ENCODE measurements at regions not wholly inside any gene's neighbourhood (a gene's known extent, or its start where the extent isn't known, plus 50 kb on each side); places are given as distances from the start of the nearest gene placed in this dataset.

DNA sequence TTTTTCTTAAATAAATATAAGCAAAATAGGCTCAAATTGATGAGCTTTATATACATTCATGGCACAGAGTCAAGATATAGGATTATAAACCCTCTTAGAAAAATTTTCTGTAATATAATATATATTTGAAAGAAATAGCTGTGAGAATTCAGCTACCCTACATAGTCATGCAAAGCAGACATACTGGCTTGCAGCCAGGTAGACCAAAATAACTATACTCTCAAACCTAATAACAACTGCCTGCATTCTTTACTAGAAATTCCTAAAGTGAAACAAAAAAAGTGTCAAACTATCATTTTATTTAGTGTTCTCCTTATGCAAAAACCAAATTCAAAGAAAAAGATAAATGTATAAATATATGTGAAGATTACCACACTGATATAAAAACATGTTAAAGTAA is 1390.2 kb downstream of the C4orf33 start:
- Histone ChIP-seq H3K9me3 (ENCODE audit: control insufficient read depth, low read length) (no peaks in the 10 kb centered on the region), H3K4me1 (no peaks in the 10 kb centered on the region), H3K4me2 (ENCODE audit: low read length) (no peak overlapping the region), H3K36me3 (ENCODE audit: control insufficient read depth, insufficient read depth, low read length) (no peaks in the 10 kb centered on the region), H3K79me2 (no peaks in the 10 kb centered on the region), H3K27me3 (ENCODE audit: control insufficient read depth, insufficient read depth, low read length) (no peaks in the 10 kb centered on the region), H3K27ac (no peak overlapping the region), H3K9ac (no peak overlapping the region), H2AFZ (no peak overlapping the region), H3K4me3 (ENCODE audit: low read depth, low read length) (no peak overlapping the region)
- TF ChIP-seq, protein P1, sequence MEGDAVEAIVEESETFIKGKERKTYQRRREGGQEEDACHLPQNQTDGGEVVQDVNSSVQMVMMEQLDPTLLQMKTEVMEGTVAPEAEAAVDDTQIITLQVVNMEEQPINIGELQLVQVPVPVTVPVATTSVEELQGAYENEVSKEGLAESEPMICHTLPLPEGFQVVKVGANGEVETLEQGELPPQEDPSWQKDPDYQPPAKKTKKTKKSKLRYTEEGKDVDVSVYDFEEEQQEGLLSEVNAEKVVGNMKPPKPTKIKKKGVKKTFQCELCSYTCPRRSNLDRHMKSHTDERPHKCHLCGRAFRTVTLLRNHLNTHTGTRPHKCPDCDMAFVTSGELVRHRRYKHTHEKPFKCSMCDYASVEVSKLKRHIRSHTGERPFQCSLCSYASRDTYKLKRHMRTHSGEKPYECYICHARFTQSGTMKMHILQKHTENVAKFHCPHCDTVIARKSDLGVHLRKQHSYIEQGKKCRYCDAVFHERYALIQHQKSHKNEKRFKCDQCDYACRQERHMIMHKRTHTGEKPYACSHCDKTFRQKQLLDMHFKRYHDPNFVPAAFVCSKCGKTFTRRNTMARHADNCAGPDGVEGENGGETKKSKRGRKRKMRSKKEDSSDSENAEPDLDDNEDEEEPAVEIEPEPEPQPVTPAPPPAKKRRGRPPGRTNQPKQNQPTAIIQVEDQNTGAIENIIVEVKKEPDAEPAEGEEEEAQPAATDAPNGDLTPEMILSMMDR (IDR thresholded peaks at IDR 0.05), result no peak

DNA sequence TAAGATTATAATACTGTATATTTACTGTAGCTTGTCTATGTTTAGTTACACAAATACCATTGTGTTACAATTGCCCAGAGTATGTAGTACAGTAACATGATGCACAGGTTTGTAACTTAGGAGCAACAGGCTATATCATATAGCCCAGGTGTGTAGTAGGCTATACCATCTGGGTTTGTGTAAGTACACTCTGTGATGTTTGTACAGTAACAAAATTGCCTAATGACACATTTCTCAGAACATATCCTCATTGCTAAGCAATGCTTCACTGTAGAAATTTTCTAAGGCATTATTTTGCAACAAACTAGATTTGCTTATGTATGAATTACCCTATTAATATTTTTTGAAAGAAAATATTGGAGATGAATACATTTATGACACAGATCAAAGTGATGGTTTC is 1390.9 kb downstream of the C4orf33 start:
- TF ChIP-seq, protein P1 (IDR thresholded peaks at IDR 0.05), result no peak
- Histone ChIP-seq H3K79me2 (no peaks in the 10 kb centered on the region), H2AFZ (no peak overlapping the region), H3K9ac (no peak overlapping the region), H3K36me3 (ENCODE audit: control insufficient read depth, insufficient read depth, low read length) (no peaks in the 10 kb centered on the region), H3K27me3 (ENCODE audit: control insufficient read depth, insufficient read depth, low read length) (no peaks in the 10 kb centered on the region), H3K4me2 (ENCODE audit: low read length) (no peak overlapping the region), H3K4me1 (no peaks in the 10 kb centered on the region), H3K4me3 (ENCODE audit: low read depth, low read length) (no peak overlapping the region), H3K9me3 (ENCODE audit: control insufficient read depth, low read length) (no peaks in the 10 kb centered on the region), H3K27ac (no peak overlapping the region)

DNA sequence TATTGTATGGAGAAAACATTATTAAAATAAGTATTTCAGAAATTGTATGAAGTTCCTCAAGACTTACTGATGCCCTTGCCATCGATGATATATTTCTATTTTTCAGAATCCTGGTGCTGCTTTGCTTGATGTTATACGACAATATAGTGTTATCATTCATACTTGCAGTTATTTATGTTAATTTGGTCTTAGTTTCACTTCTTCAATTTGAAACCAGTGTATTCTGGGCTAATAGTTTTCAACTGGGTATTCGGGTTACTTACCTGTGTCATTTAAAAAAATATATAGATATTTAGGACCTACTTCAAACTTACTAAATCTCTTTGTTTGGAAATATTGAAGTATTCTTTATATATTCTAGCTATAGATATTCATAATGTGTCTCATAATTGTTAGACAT is 1414.7 kb downstream of the C4orf33 start:
- no peak overlapping the region for H3K4me2 ChIP-seq (ENCODE audit: low read length)
- H3K9me3 ChIP-seq (ENCODE audit: control insufficient read depth, low read length), result no peaks in the 10 kb centered on the region
- no peak overlapping the region for H3K27ac ChIP-seq
- no peak overlapping the region for H3K4me3 ChIP-seq (ENCODE audit: low read depth, low read length)
- H3K79me2 ChIP-seq, result no peaks in the 10 kb centered on the region
- no peaks in the 10 kb centered on the region for H3K36me3 ChIP-seq (ENCODE audit: control insufficient read depth, insufficient read depth, low read length)
- H2AFZ ChIP-seq, result no peak overlapping the region
- TF ChIP-seq, protein P1 (IDR thresholded peaks at IDR 0.05), result no peak
- H3K27me3 ChIP-seq (ENCODE audit: control insufficient read depth, insufficient read depth, low read length), result no peaks in the 10 kb centered on the region
- H3K9ac ChIP-seq, result no peak overlapping the region
- H3K4me1 ChIP-seq, result no peaks in the 10 kb centered on the region

DNA sequence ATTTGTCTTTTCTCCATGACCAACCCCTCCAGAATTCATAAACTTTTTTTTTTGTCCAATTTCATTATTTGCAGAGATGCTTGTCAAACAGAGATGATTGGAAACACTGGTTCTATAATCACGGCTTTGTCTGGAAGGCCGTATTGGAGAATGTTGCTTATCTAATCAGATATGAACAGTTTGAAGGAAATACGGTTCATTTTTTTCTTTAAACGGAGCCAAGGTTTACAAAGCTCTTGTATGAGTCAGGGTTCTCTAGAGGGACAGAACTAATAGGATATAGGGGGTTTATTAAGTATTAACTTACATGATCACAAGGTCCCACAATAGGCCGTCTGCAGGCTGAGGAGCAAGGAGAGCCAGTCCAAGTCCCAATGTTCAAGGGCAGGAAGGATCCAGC is 1415.8 kb downstream of the C4orf33 start:
- no peak overlapping the region for H3K4me2 ChIP-seq (ENCODE audit: low read length)
- H3K79me2 ChIP-seq, result no peaks in the 10 kb centered on the region
- no peak overlapping the region for H3K9ac ChIP-seq
- H3K36me3 ChIP-seq (ENCODE audit: control insufficient read depth, insufficient read depth, low read length), result no peaks in the 10 kb centered on the region
- no peak overlapping the region for H3K4me3 ChIP-seq (ENCODE audit: low read depth, low read length)
- no peaks in the 10 kb centered on the region for H3K9me3 ChIP-seq (ENCODE audit: control insufficient read depth, low read length)
- TF ChIP-seq, protein P1 (IDR thresholded peaks at IDR 0.05), result no peak
- no peak overlapping the region for H3K27ac ChIP-seq
- H3K27me3 ChIP-seq (ENCODE audit: control insufficient read depth, insufficient read depth, low read length), result no peaks in the 10 kb centered on the region
- H2AFZ ChIP-seq, result no peak overlapping the region
- H3K4me1 ChIP-seq, result no peaks in the 10 kb centered on the region

DNA sequence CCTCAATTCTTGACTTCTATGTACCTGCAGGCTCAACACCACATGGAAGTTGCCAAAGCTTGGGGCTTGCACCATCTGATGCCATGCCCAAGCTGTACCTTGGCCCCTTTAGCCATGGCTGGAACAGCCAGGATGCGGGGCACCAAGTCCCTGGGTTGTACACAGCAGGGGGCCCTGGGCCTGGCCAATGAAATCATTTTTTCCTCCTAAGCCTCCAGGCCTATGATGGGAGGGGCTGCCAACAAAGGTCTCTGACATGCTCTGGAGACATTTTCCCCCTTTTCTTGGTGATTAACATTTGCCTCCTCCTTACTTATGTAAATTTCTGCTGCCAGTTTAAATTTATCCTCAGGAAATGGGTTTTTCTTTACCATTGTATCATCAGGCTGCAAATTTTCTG is 1428.1 kb downstream of the C4orf33 start:
- Histone ChIP-seq H3K79me2 (no peaks in the 10 kb centered on the region), H3K27ac (no peak overlapping the region), H3K36me3 (ENCODE audit: control insufficient read depth, insufficient read depth, low read length) (no peaks in the 10 kb centered on the region), H3K9me3 (ENCODE audit: control insufficient read depth, low read length) (no peaks in the 10 kb centered on the region), H3K4me3 (ENCODE audit: low read depth, low read length) (no peak overlapping the region), H2AFZ (no peak overlapping the region), H3K4me2 (ENCODE audit: low read length) (no peak overlapping the region), H3K27me3 (ENCODE audit: control insufficient read depth, insufficient read depth, low read length) (no peaks in the 10 kb centered on the region), H3K4me1 (no peaks in the 10 kb centered on the region), H3K9ac (no peak overlapping the region)
- TF ChIP-seq, protein P1 (IDR thresholded peaks at IDR 0.05), result no peak
